CD14-positive monocyte (primary cell): ENCODE measurements at regions not wholly inside any gene's neighbourhood (a gene's known extent, or its start where the extent isn't known, plus 50 kb on each side); places are given as distances from the start of the nearest gene placed in this dataset.

ENCODE experiments used
- DNase-seq, 3 donors: peaks; one replicate each; pipeline ENCODE4 v3.0.0-alpha.2; 2011 to 2022
- H2AFZ ChIP-seq: 2 replicates; pipeline ENCODE4 v1.6.0; 2012; ENCODE audit warnings: mild to moderate bottlenecking, low read depth, low read length, inconsistent platforms; ENCODE audit not compliant: insufficient read depth, poor library complexity, severe bottlenecking
- H3K27ac ChIP-seq, 2 donors: 1 replicate in 1 of 2; 2 replicates in 1 of 2; pipeline ENCODE4 v1.5.1; 2012 to 2013; ENCODE audit warnings: low read length in 2 of 2, control low read depth in 1 of 2, inconsistent platforms in 1 of 2, low read depth in 1 of 2, mild to moderate bottlenecking in 1 of 2
- H3K27me3 ChIP-seq, 2 donors: one replicate each; pipeline versions ENCODE4 v1.6.0 to v1.6.1; 2011 to 2013; ENCODE audit warnings: low read length in 2 of 2; ENCODE audit not compliant: control insufficient read depth in 2 of 2, insufficient read depth in 2 of 2
- H3K36me3 ChIP-seq, 2 donors: replicated peaks in 1 of 2; 1 replicate in 1 of 2; 2 replicates in 1 of 2; pipeline versions ENCODE4 v1.5.1 to v1.6.1; 2012 to 2013; ENCODE audit warnings: low read length in 2 of 2, control low read depth in 1 of 2, inconsistent platforms in 1 of 2, mild to moderate bottlenecking in 1 of 2; ENCODE audit not compliant: insufficient read depth in 2 of 2, control insufficient read depth in 1 of 2
- H3K4me1 ChIP-seq, 2 donors: 1 replicate in 1 of 2; 2 replicates in 1 of 2; pipeline versions ENCODE4 v1.5.1 to v1.6.1; 2012 to 2013; ENCODE audit warnings: low read length in 2 of 2, control low read depth in 1 of 2, inconsistent platforms in 1 of 2, mild to moderate bottlenecking in 1 of 2, moderate library complexity in 1 of 2; ENCODE audit not compliant: insufficient read depth in 2 of 2, control insufficient read depth in 1 of 2
- H3K4me2 ChIP-seq: replicated peaks from 2 replicates; pipeline ENCODE3; 2012; ENCODE audit warnings: low read length, moderate library complexity, mild to moderate bottlenecking; ENCODE audit not compliant: poor library complexity, severe bottlenecking; ENCODE audit errors: extremely low read depth
- H3K4me3 ChIP-seq, 3 experiments: fragments of 200-600 bp in 1 of 3; sonication (generic) in 1 of 3; replicated peaks in 1 of 3; 1 replicate in 2 of 3; 2 replicates in 1 of 3; pipeline ENCODE4 v1.5.1; 2011 to 2013; ENCODE audit warnings: low read length in 3 of 3, mild to moderate bottlenecking in 3 of 3, control low read depth in 2 of 3, low read depth in 2 of 3, inconsistent platforms in 1 of 3, moderate library complexity in 1 of 3
- H3K79me2 ChIP-seq: 2 replicates; pipeline ENCODE4 v1.6.0; 2012; ENCODE audit warnings: mild to moderate bottlenecking, control low read depth, inconsistent platforms, low read length, moderate library complexity; ENCODE audit not compliant: insufficient read depth
- H3K9ac ChIP-seq: 2 replicates; pipeline ENCODE4 v1.6.0; 2017; ENCODE audit warnings: low read length, mild to moderate bottlenecking; ENCODE audit not compliant: insufficient read depth, poor library complexity, severe bottlenecking
- H3K9me3 ChIP-seq, 2 donors: replicated peaks in 1 of 2; 1 replicate in 1 of 2; 2 replicates in 1 of 2; pipeline versions ENCODE4 v1.5.1 to v1.6.1; 2012 to 2013; ENCODE audit warnings: low read length in 2 of 2, control low read depth in 1 of 2; ENCODE audit not compliant: control insufficient read depth in 1 of 2, insufficient read depth in 1 of 2
- H4K20me1 ChIP-seq: 2 replicates; pipeline ENCODE4 v1.6.0; 2012; ENCODE audit warnings: mild to moderate bottlenecking, low read length, control low read depth, moderate library complexity; ENCODE audit not compliant: insufficient read depth
- H3K27ac Mint-ChIP-seq, 7 donors: one replicate each; pipeline ENCODE4 v1.8.0; 2020; ENCODE audit warnings: mild to moderate bottlenecking in 7 of 7, mixed read lengths in 7 of 7, moderate library complexity in 6 of 7, inconsistent platforms in 2 of 7
- H3K27me3 Mint-ChIP-seq, 3 donors: one replicate each; pipeline ENCODE4 v1.8.0; 2021 to 2022; ENCODE audit warnings: low read depth in 3 of 3, mild to moderate bottlenecking in 3 of 3, mixed read lengths in 3 of 3, moderate library complexity in 3 of 3, inconsistent platforms in 1 of 3
- H3K36me3 Mint-ChIP-seq, 2 donors: one replicate each; pipeline ENCODE4 v1.8.0; 2020; ENCODE audit warnings: mixed read lengths in 2 of 2, inconsistent platforms in 1 of 2, mild to moderate bottlenecking in 1 of 2
- H3K4me1 Mint-ChIP-seq: one replicate; pipeline ENCODE4 v1.8.0; 2020; ENCODE audit warnings: mild to moderate bottlenecking, mixed read lengths
- H3K4me3 Mint-ChIP-seq, 2 donors: one replicate each; pipeline ENCODE4 v1.8.0; 2020; ENCODE audit warnings: mild to moderate bottlenecking in 2 of 2, mixed read lengths in 2 of 2, moderate library complexity in 1 of 2
- H3K9me3 Mint-ChIP-seq, 7 donors: one replicate each; pipeline ENCODE4 v1.8.0; 2020 to 2022; ENCODE audit warnings: mixed read lengths in 7 of 7, mild to moderate bottlenecking in 6 of 7, moderate library complexity in 6 of 7, inconsistent platforms in 2 of 7
- CTCF ChIP-seq: fragments of 200-600 bp; IDR thresholded peaks from one replicate; pipeline ENCODE4 v1.8.0; 2022; ENCODE audit warnings: antibody characterized with exemption, mild to moderate bottlenecking
- WGBS: methylation state at CpG from one replicate; pipeline ENCODE4 v1.1.5; 2013; ENCODE audit warnings: missing lambda C conversion rate; ENCODE audit not compliant: insufficient coverage; 5-methylcytosine and 5-hydroxymethylcytosine counted together
- intact Hi-C, 2 donors: fragments of 100-400 bp; cut with micrococcal nuclease; formaldehyde crosslinking; loops; one replicate each; pipeline versions ENCODE4 v1.15.0 to v1.15.1; 2023

- no peak overlapping the region for H3K27ac Mint-ChIP-seq
Measured at GRCh38 chr6:126657561-126658175, 317.8 kb downstream of the CENPW start.

GRCh38 chr6:126660376-126660775, 320.5 kb downstream of the CENPW start:
- Histone ChIP-seq H3K4me3 (no peak overlapping the region), H2AFZ (no peak overlapping the region), H3K79me2 (no peaks in the 10 kb centered on the region), H3K27me3 (no peaks in the 10 kb centered on the region), H4K20me1 (no peaks in the 10 kb centered on the region), H3K36me3 (no peaks in the 10 kb centered on the region), H3K4me1 (no peaks in the 10 kb centered on the region), H3K9me3 (peaks cover 0 to under 1% of the 10 kb centered on the region in 2 donors), H3K9ac (no peak overlapping the region), H3K27ac (no peak overlapping the region), H3K4me2 (no peak overlapping the region)
- Mint-ChIP-seq H3K4me1 (no peaks in the 10 kb centered on the region), H3K27me3 (no peaks in the 10 kb centered on the region), H3K4me3 (no peak overlapping the region), H3K27ac (no peak overlapping the region), H3K36me3 (no peaks in the 10 kb centered on the region), H3K9me3 (peaks cover 0 to 1% (median 0%) of the 10 kb centered on the region in 7 donors)
- no CpG with 5 or more reads among the region's 1 CpG for WGBS
- no peak for DNase-seq
- no peak for TF ChIP-seq CTCF
- intact Hi-C loops: no loop called here

More at GRCh38 chr6:126657561-126658175, 317.8 kb downstream of the CENPW start:
- no peak overlapping the region for H3K4me3 Mint-ChIP-seq
- no peak overlapping the region for H2AFZ ChIP-seq
- TF ChIP-seq CTCF: no peak
- DNase-seq: no peak
- H3K27ac ChIP-seq: no peak overlapping the region
- H3K9me3 ChIP-seq: peaks cover 7 to 8% of the 10 kb centered on the region in 2 donors
- no peak overlapping the region for H3K4me3 ChIP-seq
- H3K79me2 ChIP-seq: no peaks in the 10 kb centered on the region
- H3K27me3 ChIP-seq: no peaks in the 10 kb centered on the region
- peaks cover 0 to 1% (median 0%) of the 10 kb centered on the region in 3 donors for H3K27me3 Mint-ChIP-seq
- no peaks in the 10 kb centered on the region for H3K36me3 ChIP-seq
- no peaks in the 10 kb centered on the region for H3K36me3 Mint-ChIP-seq
- WGBS: no CpG with 5 or more reads among the region's 3 CpGs
- H3K4me2 ChIP-seq: no peak overlapping the region
- H3K4me1 ChIP-seq: no peaks in the 10 kb centered on the region
- H4K20me1 ChIP-seq: no peaks in the 10 kb centered on the region
- intact Hi-C loops: no loop called here
- no peaks in the 10 kb centered on the region for H3K4me1 Mint-ChIP-seq
- no peak overlapping the region for H3K9ac ChIP-seq
- peaks cover 0 to 12% (median 5%) of the 10 kb centered on the region in 7 donors for H3K9me3 Mint-ChIP-seq
